HG02759 (cell line): ENCODE measurements at regions not wholly inside any gene's neighbourhood (a gene's known extent, or its start where the extent isn't known, plus 50 kb on each side); places are given as distances from the start of the nearest gene placed in this dataset.

Experiments
- ATAC-seq: cut with Tn5 transposase; IDR thresholded peaks from one replicate; pipeline ENCODE4 v1.9.1; 2021; ENCODE audit warnings: mild to moderate bottlenecking, moderate library complexity; ENCODE audit not compliant: unreplicated experiment

DNA sequence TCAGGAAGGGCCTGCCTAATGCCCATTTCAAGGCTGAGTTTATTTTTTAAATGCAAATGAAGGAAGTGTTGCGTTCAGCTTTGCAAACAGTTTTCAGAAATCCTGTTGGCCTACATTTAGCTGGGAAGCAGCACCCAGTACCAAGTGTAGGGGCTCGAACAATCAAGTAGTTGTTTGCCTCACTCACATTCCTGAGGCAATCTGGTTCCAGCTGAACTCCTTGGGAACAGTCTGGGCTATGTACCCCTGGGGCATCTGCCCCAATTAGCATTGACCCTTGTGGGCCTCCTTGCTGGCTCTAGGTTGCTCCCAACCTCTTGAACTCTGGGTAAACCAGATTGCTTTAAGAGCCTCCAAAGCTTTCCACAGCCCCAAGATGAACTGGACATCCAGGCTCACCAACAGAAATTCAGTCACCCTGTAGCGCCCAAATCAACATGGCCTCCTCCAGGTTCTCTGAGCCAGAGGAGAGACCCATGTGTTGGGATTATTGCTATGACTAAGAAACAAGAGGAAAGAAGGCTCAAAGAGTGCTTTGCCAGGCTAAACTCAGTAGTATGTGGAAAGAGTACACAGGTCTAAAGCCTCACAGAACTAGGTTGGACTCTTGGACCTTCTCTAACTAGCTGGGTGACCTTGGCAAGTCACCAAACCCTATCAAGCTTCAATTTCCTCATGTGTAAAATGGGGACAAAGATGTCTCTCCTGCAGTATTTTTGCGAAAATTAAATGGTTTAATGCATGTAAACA is 532.7 kb downstream of the SOX2 start:
- ATAC-seq: no peak

DNA sequence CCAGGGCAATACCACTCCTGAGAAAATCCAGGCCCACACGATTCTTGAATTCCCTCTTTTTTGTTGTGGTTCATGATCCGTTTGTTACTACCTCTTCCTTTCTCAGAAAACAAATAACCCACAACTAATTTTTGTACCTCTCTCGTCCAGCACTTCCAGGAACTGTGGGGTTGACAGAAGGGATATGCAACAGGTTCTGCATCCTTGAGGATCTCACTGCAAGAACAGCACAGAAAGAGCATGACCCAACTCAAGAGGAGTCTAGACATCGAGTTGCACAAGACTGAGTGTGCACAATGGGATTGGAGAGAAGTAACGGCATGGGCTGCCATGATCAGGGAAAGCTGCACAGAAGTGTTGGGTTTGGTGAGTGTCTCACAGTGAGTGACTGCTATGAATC is 533.3 kb downstream of the SOX2 start:
- no peak for ATAC-seq

DNA sequence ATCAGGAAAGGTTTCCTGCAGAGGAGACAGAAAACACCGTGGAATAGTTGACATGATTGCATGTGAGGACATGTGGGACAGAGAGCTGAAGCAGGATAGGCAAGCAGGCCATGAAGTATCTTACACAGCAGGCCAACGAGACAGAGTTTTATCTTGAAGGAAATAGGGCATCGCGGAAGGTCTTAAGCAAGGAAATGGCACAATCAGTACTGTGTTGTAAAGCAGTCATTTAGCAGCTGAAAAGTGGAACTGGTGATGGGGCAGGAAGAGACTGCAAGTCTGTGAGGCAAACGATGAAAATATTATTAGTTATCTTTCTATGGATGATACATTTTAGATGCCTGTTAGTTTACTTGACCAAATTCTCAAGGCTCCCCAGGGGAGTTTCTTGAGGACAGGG is 535.1 kb downstream of the SOX2 start:
- ATAC-seq: no peak

DNA sequence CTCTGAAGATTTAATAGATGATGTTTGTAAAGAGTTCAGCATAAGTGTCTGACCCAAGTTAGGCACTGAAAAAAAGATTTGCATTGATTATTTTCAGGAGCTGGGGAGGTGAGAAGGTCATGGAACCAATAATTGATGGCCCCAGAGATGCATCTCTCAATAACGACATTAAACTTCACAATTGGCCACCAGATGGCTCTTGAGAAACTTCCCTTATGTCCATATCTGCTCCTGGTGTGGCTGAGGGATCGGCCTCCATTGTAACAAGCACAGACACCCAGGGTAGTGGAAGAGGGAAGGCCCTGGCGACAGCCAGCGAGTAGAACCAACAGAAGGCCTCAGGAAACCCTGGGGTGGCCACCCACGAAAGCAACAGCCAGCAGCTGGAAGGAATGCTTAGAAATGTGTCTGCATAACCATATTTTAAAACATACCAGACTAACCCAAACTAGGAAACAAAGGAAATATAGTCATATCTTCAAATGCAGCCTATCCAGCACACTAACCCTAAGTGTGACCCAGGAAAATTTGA is 536.7 kb downstream of the SOX2 start:
- ATAC-seq: no peak

DNA sequence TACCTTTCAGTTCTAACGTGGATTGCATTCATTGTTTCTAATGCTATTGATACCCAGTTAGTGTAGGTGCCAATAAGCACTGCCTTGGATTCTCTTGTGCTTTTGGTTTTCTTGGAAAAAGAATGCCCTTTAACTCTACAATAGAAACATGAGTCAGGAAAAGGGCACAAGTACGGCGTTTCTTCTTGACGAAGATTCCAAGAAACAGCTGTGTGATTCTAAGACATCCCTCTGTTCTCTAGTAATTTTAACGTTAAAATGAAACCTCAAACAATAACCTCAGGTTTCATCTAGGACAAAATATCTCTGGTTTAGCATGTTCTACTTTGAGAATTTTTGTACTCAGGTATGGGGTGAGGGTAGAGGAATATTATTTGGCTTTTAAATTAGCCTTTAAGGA is 540.5 kb upstream of the ATP11B start:
- ATAC-seq: no peak

DNA sequence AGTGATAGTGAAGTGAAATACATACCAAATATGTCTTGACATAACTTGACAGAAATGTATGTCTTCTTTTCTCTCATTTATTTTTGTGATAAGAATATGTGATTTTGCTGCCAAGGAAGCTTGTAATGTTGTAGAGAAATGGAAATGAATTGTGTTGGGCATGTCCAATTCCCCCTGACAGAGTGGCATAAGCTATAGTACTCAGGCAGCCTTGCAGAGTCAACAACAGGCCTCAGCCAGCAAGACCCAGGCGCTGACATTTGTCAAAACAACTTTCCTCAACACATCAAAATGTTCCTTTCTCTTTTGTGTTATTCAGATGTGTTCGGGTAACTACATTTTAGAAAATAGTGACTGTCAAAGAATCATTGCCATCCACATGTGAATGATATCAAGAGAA is 538.1 kb upstream of the ATP11B start:
- no peak for ATAC-seq

DNA sequence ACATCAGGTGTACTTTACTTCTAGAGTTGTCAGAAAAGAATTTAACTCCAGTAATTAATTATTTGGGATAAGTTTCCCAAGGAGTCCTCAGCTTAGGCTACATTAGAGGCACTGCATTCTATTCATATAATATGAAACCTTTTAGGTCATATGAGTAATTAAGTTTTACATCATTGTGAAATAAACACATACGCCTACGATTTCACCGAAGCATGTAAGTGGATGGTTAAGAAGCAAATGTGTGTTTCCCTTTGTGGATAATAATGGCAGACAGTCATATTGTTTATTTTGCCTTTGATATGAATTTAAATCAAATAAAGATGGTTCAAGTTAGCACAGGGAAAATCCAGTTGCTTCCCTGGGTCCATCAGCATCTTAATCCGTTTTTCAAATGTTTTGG is 535.9 kb upstream of the ATP11B start:
- no peak for ATAC-seq

DNA sequence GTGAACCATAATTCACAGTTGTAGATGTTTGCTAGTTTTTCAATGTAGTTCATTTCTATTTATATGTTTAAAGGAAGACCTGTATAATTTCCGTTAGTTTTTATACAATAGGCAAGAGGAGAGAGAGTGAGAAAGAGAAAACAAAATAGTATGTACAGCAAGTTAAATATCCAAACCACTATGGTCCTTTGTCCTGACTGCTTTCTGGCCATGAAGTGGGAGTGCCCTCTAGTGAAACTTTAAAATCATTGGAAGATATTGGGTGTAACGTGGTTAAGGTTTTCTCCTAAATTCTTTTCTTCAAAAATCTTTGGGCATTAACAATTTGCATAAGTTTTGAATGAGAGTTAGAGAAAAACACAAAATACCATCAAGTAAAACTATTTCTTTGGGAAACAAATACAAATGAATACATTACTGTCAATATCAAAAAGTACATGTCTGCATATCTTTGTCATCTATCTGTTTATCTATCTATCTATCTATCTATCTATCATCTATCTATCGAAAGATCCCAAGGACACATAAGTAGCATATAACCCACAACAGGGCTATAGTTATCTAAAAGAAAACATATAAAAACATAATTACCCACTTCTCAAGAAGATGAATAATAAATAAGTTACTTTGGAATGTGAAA is 534.6 kb upstream of the ATP11B start:
- no peak for ATAC-seq

DNA sequence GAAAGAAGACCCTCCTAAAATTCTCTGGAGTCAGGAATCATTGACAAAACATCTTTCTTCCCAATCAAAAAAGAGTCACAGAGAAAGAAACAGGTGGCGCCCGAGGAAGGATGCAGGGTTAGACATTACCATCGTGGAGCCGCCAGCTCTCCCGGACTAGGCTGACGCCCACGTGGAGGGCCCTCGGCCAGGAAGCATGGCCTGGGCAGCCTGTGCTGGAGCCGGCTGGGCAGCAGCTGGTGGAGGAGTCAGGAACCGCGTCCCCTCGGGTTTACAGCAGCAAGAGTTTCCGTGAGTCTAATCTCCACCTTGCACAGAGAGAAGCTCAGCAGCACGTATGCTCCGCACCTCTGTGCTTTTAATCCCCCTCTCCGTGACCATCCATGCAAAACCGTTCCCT is 533.7 kb upstream of the ATP11B start:
- ATAC-seq: no peak

DNA sequence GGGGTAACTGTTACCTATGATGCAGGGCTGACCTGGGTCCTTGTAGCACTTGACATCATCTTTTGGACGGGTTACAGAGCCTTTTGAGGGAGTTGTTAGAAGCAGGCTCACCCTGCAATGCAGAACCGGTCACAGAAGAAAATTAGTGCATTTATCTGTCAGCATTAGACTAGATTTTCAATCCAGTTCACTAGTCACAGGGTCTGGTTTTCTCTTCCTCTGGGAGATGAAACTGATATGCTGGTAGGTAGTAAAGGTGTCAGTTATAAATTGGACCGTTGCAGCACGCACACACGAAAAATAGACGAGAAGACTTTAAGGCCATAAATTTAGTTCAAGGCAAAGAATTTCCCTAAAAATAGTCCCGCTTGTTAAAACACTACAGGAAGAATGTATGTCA is 532.3 kb upstream of the ATP11B start:
- ATAC-seq: no peak

DNA sequence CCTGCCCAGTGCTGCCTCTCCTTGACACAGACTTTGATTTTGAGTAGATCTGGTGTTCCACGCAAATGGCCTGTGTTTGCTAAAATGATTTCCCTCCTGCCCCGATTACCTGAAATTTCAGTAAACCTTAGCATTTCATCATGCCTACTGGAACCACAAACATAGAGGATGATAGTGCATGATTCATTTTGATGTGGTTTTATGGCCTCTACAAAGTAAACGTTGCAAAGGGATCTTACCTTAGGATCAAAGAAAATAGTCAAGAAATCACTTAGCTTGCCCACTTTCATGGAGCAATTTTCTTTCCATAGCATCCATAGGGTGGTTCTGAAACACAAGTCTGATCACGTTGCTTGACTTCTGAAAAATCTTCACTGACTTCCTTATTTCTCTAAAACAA is 524.6 kb upstream of the ATP11B start:
- no peak for ATAC-seq

DNA sequence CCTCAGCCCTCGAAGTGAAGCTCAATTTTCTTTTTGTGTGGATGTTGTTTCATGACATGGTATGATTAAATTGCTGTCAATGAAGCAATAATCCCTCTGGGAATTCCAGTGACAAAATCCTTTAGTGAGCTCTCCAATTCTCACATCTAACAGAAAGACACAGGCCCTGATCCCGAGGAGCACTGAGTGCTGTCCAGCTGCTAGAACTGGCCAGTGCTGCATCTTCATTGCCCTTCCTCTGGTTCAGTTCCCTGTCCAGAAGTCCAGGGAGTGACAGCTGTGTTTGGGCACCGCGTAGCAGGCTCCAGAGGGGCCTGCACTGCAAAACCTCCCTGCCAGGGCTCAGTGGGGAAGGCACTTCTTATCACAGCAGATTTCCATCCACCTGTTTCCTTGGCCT is 516.8 kb upstream of the ATP11B start:
- ATAC-seq: no peak

DNA sequence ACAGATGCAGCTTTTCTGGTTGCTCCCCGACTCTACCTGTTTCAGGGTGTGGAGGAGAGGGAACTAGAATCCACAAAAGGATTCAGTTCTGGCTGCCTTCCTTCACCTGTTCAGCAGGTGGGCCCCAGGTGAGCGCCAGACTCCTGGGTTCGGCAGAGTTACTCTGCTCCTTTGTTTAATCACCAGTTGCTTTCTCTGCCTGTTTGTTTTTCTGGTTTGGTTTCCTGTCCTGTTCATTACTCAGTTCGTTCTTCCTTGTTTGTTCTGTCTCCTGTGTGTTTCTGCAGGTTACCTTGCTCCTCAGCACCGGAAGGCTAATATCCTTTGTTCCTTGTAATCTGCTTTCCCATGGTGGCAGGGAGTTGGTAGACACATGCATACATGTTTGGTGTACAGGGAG is 508.5 kb upstream of the ATP11B start:
- no peak for ATAC-seq

DNA sequence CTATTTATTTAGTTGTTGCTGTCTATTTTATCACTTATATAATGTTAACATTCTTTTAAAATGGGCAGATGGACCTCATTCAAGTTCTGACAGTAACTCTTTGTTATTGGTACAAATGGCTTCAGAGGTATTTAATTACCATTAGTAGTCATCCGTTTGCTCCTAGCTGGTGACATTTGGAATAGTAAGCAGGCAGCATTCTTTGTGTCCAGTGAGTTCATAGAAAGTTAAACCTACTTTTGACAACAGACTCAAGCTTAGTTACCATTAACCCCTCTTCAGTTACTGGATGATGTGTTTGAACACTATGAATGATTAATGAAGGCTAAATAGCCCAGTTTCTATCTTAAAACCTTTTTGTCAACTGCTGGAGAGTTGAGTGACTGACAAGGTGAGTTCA is 500.7 kb upstream of the ATP11B start:
- no peak for ATAC-seq

DNA sequence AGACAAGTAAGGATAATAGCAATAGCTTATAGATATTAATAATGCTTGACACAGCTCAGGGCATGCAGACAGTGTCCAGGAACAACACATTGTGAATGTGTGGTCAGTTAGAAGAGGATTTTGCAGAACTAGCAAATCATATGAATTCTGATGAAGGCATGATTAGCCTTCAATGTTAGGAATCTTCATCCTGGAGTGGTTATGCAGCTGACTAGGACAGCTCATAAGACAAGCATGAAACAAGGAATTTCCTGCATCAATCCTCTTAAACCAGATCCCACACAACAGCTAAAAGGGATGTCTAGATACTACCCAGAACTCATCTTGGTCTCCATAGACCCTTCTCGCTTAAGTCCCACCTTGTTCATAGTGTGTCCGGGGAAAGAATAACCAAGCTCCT is 499.0 kb upstream of the ATP11B start:
- ATAC-seq: no peak

DNA sequence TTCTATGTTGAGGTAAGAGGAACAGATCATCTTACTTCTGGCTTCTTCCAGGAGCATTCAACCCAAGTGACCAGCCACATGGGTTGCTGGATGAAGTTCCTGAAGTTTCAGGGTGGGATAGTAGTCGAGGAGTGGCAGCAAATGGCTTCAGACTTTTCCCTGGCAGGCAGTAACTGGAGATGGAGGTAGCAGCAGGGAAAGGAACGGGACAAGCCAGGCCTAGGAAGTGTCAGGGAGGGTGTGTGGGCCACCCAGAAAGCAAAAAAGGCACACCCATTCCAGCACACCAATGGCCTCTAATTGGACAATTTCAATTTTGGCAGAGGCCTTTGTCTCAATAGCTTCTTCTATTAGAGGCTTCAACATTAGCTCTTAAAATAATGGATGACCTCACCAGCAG is 498.6 kb upstream of the ATP11B start:
- no peak for ATAC-seq

DNA sequence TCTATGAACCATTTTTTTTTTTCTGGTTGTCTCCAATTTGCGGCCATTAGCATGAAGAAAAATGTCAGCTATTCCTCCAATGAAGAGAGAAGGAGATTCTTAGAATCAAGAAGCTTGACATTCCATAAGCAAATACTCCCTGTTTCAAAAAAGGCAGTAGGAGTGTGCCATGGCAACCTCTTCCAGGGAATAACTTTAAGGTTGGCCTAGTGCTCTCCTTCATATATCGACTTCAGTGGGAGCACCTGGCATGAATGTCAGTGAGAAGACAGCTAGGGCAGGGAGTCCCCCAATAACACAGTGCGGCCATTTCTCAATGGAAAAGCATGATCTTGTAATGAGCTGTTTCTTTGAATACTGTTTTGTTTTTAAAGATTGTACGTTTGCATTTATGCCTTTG is 493.0 kb upstream of the ATP11B start:
- ATAC-seq: no peak

DNA sequence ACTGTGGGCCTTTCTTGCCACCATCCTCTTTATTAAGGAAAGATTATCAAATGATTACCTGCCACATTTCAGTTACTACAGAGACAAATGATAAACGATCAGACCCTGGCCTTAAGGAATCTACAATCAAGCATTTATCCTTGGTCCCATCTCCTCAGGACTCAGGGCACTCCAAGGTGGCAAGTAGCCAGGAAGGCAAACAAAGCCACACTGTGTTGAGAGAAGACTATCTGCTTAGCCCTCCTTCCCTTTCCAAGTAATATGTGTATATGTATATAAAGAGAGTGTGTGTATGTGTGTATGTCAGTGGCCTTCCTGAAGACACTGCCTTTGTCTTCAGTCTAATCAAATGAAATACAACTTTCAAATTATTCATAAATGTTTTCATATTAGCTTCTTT is 490.1 kb upstream of the ATP11B start:
- no peak for ATAC-seq

DNA sequence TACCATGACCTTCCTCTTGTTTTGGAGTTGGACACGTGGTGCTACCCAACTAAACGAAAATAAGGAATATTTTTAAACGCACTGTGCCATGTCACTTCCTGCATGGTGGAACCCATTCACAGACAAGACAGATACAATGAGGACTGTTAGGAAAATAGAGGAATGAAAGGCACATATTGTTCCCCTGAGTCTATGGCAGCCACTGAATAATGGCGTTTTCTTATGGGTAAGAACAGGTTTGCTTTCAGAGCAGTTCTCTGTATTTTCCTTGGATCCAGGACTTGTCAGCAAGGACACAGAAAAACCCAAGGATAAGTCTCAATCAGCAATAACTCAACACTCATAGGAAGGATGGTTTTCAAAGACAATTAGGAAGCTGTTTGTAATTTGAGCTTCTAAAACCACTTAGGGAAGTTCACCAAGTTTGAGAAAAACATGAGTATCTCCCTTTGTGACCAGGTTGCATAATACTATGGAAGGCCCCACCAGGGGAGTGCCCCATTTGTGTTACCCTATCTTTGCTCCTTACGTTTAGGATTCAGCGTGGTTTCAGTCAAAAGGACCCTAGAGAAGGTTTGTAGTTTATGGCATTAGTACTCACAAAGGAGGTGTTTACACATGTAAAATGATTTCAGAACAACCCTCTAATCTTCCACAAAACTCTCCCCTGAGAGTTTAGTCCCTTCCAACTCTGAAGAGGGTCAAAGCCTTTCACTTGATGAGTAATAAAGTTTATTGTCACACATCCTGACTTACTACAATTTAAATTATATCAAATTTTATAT is 487.2 kb upstream of the ATP11B start:
- no peak for ATAC-seq

DNA sequence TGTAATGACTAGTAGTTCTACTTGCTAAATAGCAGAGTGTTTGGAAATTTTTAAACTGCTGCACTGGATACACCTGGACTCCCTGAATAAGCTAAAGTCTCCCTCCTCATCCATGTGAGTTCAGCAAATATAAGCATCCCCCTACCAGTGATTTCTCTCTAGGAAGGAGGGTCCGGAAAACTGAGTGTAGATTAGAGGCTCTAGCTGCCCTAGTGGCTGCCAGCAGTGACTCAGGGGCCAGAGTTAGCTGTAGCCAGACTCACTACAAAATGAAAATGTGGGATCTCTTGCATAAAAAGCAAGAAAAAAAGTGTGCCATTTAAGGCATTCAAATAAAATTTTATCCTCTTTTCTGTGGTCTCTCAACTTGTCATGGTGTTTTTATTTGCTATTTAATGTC is 485.0 kb upstream of the ATP11B start:
- ATAC-seq: no peak

DNA sequence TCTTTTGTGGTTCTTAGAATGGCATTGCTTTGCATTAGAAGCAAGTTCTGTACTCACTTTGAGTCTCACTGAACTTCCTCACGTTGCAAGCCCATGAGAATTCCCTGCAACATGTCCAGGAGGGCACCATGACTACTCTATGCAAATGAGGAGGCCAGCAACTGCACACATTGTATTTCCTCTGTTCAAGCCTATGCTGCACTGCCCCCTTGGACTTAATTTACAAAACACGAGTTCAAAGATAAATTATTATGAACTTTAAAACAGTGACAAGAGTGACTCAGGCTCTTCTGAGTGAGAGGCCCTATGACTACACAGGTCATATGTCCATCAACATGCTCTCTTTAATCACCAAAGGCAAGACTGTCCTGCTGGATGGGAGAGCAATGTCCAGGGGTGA is 484.2 kb upstream of the ATP11B start:
- ATAC-seq: no peak

DNA sequence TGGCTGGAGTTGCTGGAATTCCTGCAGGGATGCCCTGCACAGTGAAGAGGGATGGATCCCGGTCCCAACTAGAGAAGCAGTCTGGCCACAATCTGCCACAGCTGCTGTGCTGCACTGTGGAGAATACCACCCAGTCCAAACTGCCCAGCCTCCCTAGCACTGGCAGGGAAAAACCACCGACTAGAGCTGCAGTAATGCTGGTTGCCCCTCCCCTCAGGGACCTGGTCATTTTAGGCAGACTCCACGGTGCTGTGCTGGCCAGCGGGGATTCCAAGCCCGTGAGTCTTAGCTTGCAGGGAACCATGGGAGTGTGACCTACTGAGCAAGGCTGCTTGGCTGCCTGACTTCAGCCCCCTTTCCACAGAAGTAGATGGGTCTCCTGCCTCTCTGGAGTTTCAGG is 478.0 kb upstream of the ATP11B start:
- ATAC-seq: no peak
